Suppressor macrophage treated with lipopolysaccharide for 4 hours (primary cell): ENCODE measurements at regions not wholly inside any gene's neighbourhood (a gene's known extent, or its start where the extent isn't known, plus 50 kb on each side); places are given as distances from the start of the nearest gene placed in this dataset.
A peak's percentile ranks its signal among the peaks of the same experiment; 100 is the strongest.

Source experiments
- DNase-seq: peaks from one replicate; pipeline ENCODE4 v3.0.0-alpha.2; 2020

DNA sequence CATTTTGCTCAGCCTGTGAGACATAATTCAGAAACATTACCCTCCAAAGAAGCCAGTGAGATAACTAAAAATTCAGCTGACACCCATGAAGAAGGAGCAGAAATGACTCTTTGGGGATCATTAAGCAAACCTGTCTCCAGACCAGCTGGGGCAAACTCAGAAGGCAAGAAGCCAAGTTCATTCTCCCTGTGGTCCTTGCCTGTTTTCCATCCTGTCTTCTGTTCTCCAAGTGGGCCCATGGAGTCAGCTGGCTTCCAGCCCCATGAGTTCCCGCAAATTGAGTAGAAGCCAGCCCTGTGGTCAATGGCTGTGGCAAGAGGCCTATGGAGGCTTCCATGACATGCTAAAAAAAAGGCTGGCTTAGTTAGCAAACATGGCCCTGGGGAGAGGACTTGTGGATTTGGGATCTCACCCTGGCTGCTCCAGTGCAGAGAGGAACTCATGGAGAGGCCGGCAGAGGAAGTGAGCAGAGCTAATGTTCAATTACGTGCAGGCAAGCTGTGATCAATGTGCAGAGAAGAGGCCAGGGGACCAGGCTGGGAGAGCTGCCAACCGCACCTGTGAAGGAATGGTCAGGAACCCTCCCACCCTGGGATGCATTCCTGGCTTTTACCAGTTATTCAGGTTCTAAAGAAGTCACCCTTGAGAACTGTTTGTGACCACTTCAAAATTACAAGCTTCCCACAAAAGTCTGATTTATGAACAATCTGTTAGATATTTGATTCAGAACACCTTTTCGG, 229.1 kb downstream of the TSHZ3 start:
- no peak for DNase-seq

DNA sequence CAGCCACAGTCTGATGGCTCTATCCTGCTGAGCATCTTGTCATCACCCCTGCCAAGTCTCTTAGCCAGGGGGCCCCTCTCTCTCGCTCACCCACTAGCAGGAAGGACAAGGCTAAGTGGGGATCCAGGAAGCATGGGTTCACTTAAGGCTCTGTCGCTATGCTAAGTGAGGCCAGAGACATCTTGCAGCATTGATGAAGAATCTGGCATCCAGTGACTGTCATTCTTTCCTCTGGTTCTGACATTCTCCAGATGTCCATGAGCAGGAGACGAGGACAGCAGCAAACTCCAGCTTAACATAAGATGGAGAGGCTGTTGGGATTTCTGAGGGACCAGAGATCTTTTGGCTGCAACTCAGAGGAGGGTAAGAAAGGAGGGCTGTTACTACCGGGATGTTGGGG, 230.2 kb downstream of the TSHZ3 start:
- no peak for DNase-seq

DNA sequence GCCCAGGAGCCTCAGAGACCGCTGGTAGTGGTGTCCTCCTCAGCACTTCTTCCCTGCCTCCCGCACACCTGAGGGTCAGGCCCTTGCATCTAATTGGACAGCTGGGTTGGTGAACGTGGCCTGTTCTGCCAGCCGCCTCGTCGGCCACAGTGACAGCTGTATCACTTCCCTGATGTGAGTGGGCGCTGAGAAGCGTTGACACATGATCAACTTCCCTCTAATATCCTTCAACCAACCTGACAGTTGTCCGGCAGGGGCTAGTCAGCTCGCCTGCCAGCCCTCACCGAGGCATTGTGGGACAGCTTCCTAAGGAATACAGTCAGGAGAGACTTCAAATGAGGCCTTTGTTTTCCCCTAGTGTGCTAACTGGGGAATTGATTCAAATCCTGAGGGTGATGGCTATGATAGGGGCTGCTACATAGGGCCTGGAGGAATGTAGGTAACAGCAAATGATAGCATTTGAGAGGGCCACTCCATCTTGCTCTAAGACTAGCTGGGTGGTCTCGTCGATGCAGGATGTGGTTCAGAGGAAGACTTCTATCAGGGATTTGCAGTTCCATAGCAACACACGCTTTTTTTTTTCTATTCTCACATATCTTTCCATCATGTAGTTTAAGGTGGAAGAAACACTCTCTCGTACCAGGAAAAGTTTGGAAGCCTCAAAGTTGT, 230.8 kb downstream of the TSHZ3 start:
- DNase-seq: peak; percentile 58

DNA sequence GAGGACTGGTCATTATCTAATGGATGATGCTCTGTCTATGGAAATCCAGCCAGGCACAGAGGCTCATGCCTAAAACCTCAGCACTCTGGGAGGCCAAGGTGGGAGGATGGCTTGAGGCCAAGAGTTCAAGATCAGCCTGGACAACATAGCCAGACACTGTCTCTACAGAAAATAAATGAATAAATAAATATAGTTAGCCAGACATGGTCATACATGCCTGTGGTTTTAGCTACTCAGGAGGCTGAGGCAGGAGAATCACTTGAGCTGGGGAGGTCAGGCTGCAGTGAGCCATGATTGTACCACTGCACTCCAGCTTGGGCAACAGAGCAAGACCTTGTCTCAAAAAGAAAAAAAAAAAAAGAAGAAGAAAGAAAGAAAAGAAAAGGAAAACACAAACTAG, 234.7 kb downstream of the TSHZ3 start:
- DNase-seq: no peak

DNA sequence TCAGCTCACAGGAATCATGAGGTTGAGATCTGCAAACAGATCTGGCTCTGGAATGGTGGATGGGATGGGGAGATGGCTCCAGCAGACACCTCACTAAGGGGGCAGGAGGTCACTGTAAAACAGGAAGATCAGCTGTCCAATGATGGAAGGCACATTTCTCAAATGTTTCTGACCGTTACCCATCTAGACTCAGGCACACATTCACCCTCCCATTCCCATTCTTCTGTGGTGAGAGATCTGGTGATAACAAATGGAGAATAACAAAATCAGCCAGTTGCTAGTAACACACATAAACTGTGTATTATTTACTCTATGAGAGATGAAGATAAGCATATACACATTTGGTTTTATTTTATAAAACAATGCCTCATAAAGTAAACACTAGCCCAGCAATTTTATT, 235.9 kb downstream of the TSHZ3 start:
- DNase-seq: no peak

DNA sequence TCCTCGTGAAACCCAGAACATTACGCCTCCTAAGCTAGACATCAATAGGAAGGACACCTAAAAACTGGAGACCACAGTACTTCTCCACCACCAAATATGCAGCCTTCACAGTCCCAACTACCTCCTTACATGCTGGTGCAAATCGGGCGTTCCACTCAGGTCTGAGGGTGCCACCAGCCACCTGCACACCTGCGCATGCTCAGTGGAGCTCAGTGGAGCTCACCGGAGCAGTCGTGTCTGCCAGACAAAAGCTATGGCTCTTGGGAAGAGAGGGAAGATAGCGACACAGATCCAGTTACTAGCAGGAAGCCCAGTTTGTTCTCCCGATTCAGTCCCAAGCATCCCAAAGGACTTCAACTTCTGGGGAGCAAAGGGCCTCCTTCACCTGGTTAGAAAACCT, 237.1 kb downstream of the TSHZ3 start:
- DNase-seq: no peak

DNA sequence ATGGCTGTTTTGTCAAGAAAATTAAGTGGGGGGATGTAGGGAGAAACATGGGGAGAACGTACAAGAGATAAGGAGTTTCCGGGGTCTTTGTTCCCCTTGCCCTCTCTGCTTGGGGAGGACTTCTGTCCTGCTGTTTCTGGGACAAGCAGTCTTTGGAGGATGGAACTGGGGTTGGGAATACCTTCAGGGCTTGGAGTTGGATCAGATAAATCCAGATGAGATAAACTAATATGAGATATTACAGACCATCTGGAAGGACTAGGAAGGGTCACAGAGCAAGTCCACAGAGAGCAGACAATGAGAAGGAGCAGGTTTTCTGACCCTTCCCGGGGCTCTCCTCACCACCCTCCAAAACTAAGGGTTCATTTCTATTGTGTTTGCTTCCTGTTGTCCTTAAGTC, 237.5 kb downstream of the TSHZ3 start:
- DNase-seq: no peak

DNA sequence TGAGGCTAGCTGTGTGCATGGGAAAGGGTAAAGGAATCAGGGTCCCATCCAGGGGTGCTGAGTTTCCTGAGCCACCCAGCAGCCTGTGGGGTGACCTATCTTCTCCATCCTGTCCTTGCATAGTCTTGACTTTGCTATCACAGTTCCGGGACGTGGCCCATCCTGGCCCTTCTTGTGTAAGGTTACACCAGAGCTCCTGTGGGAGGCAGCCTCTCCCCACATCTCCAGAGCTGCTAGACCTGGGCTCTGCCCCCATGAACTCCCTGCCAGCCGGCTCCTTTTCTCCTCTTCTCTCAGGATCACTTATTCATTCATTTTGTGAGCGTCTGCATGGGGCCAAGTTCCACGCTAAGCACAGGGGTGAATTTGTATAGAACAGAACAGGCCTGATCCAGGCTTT, 238.9 kb downstream of the TSHZ3 start:
- no peak for DNase-seq

DNA sequence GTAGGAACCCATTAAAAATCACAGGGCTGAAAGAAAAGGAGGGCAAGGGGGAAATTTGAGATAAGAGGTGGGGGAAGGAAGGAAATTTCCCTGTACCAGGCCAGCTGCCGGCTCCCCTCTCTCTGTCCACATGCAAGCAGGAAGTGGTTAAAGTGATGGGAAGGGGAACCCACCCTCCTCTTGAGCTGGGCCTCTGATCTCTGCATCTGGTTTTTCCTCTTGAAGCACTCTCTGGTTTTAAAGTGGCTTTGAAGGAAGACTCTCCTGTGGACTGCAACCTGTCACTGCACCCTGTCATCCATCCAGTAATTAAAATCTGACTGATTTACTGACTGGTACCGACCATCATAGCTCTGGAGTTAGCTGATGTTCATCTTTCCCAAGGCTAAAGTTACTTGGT, 239.6 kb downstream of the TSHZ3 start:
- DNase-seq: no peak

DNA sequence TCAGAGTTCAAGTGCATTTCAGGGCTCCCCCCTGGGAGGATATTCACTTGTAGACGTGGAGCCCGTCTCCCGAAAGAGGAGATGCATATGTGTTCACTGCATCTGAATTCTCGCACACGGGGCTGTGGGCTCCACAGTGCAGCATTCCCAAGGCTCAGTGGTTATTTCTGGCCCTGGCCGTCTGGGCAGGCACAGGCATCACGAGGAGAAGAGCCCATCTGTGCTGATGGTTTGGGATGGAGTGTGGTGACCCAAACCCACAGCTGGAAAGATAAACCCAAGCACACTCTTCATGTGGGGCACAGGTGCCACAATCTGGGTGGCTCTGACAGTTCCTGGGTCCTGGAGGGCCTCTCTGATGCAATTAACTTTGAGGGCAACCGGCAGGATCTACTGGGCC, 242.1 kb downstream of the TSHZ3 start:
- no peak for DNase-seq

DNA sequence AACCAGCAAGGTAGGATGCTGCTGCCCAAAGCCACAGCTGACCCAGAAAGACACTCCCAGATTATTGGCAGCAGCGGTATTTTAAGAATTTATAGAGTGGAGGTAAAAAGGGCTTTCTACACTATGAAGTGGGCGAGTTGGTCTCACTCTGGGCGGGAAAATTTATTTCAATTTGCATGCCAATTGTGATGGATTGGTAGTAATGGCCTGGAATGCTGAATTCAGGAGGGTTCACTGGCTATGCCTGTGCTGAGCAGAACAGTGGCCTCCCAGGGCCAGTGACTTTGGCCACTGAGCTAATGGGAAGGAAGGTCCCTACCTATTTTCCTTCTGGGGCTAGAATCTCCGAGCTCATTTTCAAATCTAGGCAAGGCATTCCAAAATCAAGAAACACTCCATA, 243.5 kb downstream of the TSHZ3 start:
- DNase-seq: no peak

DNA sequence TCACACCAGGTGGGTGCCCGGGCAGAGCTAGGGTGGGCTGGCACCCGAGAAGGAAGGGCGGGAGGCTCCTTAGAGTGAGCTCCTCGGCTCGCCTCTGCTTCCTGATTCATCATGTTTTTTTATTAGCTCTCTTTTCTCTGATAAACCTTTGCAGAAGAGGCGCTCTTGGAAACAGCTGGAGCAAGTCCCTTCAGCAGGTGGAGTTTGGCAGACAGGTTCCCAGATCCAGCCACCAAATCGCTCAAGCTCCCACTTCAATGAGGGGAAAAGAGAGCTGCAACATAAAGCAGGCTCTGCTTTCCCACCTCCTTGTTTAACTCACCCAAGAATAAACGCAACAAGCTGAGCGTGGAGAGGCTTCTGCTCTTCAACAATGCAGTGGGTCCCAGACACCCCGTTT, 244.8 kb downstream of the TSHZ3 start:
- DNase-seq: no peak

DNA sequence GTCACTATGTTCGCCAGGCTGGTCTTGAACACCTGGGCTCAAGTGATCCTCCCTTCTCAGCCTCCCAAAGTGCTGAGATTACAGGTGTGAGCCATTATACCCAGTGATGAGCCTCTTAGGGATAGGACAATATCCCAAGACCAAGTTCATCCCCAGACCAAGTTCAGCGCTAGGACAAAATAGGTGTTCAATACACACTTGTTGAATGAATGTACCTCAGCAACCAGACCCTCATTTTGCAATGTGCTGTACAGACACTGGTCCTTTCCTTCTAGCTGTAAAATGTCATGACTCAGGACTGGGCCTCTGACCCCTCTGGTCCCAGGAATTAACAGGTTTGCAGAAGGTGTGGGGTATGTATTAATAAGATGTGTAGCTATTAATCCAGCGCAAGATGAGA, 246.0 kb downstream of the TSHZ3 start:
- DNase-seq: no peak

DNA sequence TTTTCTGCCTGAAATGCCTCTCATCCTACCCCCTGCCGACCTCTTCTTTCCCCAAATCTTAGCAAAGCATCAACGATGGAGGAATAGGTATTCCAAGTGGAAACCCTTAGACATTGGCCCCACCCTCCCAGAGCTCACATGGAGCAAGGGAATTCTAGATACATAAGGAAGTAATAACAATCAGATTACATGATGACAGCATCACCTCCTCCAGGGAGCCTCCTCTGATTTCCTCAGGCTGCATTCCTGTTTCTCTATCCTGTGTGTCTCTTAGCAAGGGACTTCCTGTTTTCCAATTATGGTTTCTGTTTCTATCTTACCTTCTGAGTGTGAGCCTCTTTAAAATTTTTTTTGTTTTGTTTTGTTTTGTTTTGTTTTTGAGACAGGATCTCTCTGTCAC, 246.6 kb downstream of the TSHZ3 start:
- peak; percentile 30 for DNase-seq

DNA sequence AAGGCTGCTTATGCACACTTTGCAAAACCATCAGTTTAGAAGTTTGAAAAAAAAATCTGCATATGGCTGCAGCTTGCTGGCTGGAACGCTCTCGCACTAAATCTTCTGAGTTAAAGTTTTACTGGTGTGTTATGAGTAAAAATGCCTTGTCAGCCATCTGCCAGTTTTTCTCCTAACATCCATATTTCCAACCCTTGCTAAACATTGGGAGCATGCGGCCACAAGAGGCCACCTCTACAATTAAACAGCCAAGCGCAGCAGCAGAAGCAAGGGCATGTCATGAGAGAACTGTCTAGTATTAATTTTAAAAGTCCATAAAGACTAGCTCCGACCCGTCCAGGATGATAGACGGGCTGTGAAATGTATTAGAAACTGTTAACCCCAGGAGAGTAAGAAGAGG, 248.3 kb downstream of the TSHZ3 start:
- DNase-seq: no peak

DNA sequence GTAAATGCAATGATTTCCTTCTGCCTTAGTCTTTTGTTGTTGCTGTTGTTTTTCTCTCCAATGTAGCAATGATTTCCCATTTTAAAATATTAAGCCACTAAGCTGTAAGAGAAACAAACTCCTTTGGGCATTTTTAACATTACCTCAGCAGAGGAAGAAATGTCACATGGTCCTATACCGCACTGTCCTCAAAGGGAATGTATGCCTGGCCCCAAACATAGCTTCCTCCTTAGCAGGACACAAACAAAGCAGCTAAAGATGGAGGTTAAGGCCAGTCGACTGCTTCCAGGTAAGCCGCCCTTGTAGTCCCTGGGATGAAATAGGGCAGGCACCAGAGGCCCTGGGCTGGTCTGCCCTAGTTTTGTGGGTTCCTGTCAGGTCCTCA, 249.0 kb downstream of the TSHZ3 start:
- DNase-seq: no peak

DNA sequence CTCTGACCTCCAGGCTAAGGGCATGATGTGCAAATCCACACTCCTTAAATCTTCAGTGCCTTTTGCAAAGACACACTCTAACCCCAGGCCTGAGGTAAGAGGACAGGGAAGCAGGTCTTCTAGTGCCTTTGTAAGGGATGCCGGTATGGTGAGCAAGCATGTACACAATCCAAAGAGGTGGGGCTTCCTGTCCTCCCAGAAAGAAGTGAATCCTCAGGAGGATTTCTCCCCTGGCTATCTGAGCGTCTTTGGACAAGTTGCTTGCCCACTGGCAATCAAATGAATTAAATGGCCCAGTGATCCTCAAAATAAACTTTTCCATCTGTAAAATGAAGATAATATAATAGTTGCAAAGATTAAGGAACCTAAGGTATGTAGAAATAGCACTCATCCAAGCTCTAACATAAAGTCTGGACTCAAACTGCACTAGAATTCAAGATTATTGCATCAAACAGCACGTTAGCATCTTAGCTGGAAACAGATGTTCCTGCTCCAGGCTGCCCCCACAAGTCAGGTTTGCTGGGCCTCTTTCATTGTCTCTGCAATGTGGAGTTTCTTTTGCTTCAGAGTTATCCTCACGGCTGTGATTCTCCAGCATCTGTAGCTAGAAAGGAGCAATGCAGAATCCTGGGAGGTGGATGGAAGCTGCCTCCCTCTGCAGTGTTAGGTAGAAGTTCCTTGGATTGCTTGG, 249.6 kb downstream of the TSHZ3 start:
- DNase-seq: no peak

DNA sequence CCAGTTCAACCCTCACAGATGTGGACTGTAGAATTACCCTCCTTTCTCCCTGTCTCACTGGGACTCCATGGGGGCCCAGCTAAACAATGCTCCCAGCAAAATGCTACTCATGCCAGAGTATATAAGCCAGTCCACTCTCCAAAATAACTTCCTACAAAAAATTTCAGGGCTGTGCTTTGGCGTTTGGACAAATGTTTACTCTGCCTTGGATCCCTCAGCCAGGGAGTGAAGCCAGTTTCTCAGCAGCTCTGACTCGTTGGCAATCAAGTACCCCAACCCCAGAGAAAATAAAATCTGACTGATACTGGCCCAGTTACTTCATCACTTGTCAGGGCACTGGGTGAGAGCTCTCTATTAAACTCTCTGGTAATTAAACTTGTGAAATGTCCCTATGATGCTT, 250.4 kb downstream of the TSHZ3 start:
- no peak for DNase-seq

DNA sequence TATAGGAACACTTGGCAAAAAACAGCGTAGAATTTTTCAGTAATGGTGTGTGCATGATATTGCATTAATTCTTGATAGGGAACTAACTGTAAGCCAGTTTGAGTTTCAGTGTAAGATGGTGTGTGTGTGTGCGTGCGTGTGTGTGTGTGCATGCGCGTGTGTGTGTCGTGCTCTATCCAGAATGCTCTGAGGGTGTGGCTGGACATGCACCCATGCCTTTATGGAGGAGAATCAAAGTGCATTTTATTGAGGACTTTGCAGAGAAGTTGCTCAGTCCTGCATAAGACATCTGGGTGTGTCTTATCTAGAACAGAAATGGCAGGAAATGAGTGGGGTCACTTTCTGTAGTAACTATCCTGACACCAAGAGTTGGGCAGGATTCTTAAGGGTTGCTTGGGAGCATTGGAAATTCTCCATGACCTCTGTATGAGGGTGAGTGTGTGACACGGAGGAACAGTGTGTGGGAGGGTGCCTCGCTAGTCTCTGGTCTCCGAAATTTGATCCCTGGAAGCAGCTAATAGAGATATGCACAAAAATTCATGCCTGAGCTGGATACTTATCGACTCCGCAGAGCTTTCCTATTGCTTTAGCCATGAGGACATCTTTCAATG, 252.2 kb downstream of the TSHZ3 start:
- DNase-seq: no peak

DNA sequence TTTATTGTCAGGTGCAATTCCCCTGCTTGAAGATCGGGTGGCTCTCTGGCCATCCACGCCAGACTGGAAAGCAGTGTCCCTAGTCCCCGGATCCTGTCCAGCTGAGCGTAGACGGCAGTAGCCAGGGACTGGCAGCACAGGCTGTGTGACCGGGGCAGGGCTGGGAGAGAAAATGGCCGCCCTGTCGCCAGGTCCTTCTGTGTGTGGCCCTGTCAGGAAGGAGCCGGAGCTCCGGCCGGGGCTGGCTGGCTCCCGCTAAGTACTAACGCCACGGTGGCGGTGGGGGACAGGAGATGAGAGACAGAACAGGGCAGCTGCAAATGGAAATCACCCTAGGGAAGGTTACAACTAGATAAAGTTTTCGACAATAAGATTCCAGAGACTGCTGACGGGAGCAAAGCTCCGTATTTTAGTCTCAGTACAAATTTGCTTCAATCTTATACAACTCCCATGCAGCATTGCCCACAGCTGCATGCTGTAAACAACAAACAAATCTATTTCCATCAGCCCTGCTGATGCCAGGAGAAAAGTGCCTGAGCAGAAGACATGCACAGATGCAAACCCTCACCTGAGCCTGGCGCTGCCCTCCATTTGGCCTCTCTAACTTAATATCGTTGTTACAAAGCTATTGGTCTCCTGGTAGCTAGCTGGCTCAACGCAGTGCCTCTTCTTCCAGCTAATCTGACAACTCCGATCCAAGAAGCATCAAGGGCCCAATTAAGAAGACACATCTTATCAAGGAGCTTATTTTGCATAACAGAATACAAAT, 253.0 kb downstream of the TSHZ3 start:
- DNase-seq: no peak

DNA sequence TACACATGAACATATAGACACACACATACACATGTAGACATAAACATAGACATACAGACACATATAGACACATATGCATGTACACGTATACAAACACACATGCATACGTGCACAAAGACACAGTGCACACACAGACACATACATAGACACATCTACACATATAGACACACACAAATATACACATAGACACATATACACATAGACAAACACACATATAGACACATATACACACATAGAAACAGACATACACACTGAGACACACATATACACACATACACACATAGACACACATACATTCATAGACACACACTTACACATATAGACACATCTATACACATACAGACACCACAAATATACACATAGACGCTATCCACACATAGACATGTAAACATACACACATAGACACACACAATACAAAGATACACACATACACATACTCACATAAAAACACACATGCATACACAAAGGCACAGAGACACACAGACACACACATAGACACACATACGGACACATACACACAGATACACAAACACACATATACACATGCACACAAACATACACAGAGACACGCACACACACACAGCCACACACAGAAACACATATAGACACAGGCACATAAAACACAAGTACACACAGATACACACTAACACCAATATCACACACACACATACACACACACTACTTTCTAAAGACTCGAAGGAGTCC, 254.0 kb downstream of the TSHZ3 start:
- DNase-seq: no peak

DNA sequence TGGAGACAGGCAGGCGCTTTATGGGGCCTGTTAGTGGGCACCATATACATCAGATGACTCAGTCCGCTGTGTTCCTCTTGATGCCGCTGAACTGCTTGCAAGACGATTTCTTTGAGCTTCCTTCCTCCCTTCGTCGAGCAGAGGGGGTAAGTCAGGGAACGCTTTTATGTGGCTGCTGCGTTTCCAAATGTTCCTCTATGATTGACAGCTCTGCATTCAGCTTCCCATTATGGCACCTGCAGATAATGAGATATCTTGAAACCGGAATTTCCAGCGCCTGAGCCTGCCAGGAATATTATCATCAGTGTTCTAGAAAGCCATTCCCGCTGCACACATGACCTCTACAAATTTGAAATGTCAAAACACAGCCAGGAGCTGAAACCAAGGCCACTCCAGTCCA, 257.0 kb downstream of the TSHZ3 start:
- DNase-seq: peak; percentile 39

DNA sequence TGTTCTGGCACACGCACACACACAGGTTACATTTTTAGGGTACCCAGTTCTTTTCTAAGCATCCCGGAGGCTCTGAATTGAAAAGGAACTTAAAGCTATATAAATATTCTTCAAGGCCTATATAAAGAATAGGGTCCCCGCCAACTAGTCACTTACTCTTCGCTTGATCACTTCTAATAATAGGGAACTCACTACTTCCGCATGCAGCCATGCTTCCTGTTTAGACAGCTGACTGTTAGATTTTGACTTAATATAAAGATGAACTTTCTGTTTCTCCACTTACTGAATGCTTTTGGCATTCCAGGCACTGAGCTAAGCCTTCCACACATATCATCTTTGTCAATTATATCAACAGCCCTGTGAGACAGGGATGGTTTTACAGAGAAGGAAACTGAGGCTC, 259.6 kb downstream of the TSHZ3 start:
- DNase-seq: peak; percentile 57
